Uterus (tissue), 3 donors: ENCODE measurements at regions not wholly inside any gene's neighbourhood (a gene's known extent, or its start where the extent isn't known, plus 50 kb on each side); places are given as distances from the start of the nearest gene placed in this dataset.

ENCODE experiments used
- DNase-seq, 2 donors: peaks; one replicate each; pipeline ENCODE4 v3.0.0-alpha.2; 2019 to 2020
- H3K27ac ChIP-seq, 2 donors: fragments of 200-600 bp; sonication (generic); 1 replicate in 1 of 2; 2 replicates in 1 of 2; pipeline ENCODE4 v1.5.1; 2016 to 2018
- H3K27me3 ChIP-seq, 2 donors: fragments of 200-600 bp; sonication (generic); one replicate each; pipeline ENCODE4 v1.5.1; 2018 to 2019; ENCODE audit warnings: control low read depth in 1 of 2
- H3K36me3 ChIP-seq, 2 donors: fragments of 200-600 bp; sonication (generic); one replicate each; pipeline ENCODE4 v1.5.1; 2019; ENCODE audit warnings: control low read depth in 1 of 2
- H3K4me1 ChIP-seq, 2 donors: fragments of 200-600 bp; sonication (generic); one replicate each; pipeline ENCODE4 v1.5.1; 2018 to 2019; ENCODE audit warnings: control low read depth in 1 of 2
- H3K4me3 ChIP-seq, 2 donors: fragments of 200-600 bp; sonication (generic); 1 replicate in 1 of 2; 2 replicates in 1 of 2; pipeline ENCODE4 v1.5.1; 2018 to 2019; ENCODE audit warnings: mild to moderate bottlenecking in 1 of 2
- H3K9me3 ChIP-seq, 2 donors: fragments of 200-600 bp; sonication (generic); one replicate each; pipeline ENCODE4 v1.5.1; 2019; ENCODE audit warnings: control low read depth in 1 of 2
- CTCF ChIP-seq, 4 experiments: fragments of 200-600 bp in 2 of 4; fragments of 450-650 bp in 2 of 4; sonication (generic) in 2 of 4; IDR thresholded peaks; one replicate each; pipeline ENCODE4 v1.5.1; 2016 to 2019; ENCODE audit warnings: antibody characterized with exemption in 4 of 4, mild to moderate bottlenecking in 2 of 4, moderate library complexity in 1 of 4
- POLR2A ChIP-seq, 2 donors: fragments of 450-650 bp; IDR thresholded peaks; one replicate each; pipeline ENCODE4 v1.6.1; 2016; ENCODE audit warnings: antibody characterized with exemption in 2 of 2, mild to moderate bottlenecking in 1 of 2, moderate library complexity in 1 of 2
- intact Hi-C: fragments of 100-400 bp; cut with DNase I; formaldehyde crosslinking; loops from one replicate; pipeline ENCODE4 v1.15.1; 2023; ENCODE audit warnings: low total_unique reads
- donor health status: DM: yes; HTN: yes; CAD: no.

- no peaks in the 10 kb centered on the region for H3K36me3 ChIP-seq
- intact Hi-C loops = no loop called here
- DNase-seq = no peak
- H3K4me3 ChIP-seq = no peak overlapping the region
- TF ChIP-seq CTCF (IDR thresholded peaks at IDR 0.05) (no peak), POLR2A (IDR thresholded peaks at IDR 0.05) (no peak)
- H3K27ac ChIP-seq = no peak overlapping the region
- H3K9me3 ChIP-seq = no peaks in the 10 kb centered on the region
- no peaks in the 10 kb centered on the region for H3K27me3 ChIP-seq
- H3K4me1 ChIP-seq = no peaks in the 10 kb centered on the region
Observed at GRCh38 chr11:95365348-95365747, 134.3 kb upstream of the SESN3 start.

GRCh38 chr11:95364324-95365295 is 133.6 kb upstream of the SESN3 start:
- TF ChIP-seq CTCF (IDR thresholded peaks at IDR 0.05) (no peak), POLR2A (IDR thresholded peaks at IDR 0.05) (no peak)
- DNase-seq = no peak
- Histone ChIP-seq H3K27ac (no peak overlapping the region), H3K36me3 (no peaks in the 10 kb centered on the region), H3K27me3 (no peaks in the 10 kb centered on the region), H3K4me1 (no peaks in the 10 kb centered on the region), H3K9me3 (no peaks in the 10 kb centered on the region), H3K4me3 (no peak overlapping the region)
- intact Hi-C loops = no loop called here

GRCh38 chr11:95363708-95364107 is 132.7 kb upstream of the SESN3 start:
- TF ChIP-seq CTCF (IDR thresholded peaks at IDR 0.05) = no peak
- no peak for TF ChIP-seq POLR2A (IDR thresholded peaks at IDR 0.05)
- DNase-seq = no peak
- intact Hi-C loops = no loop called here
- Histone ChIP-seq H3K4me3 (no peak overlapping the region), H3K27me3 (no peaks in the 10 kb centered on the region), H3K36me3 (no peaks in the 10 kb centered on the region), H3K9me3 (no peaks in the 10 kb centered on the region), H3K27ac (no peak overlapping the region), H3K4me1 (no peaks in the 10 kb centered on the region)

- H3K9me3 ChIP-seq = no peaks in the 10 kb centered on the region
- no peaks in the 10 kb centered on the region for H3K4me1 ChIP-seq
- TF ChIP-seq POLR2A (IDR thresholded peaks at IDR 0.05) (no peak), CTCF (IDR thresholded peaks at IDR 0.05) (no peak)
- H3K27me3 ChIP-seq = no peaks in the 10 kb centered on the region
- intact Hi-C loops = no loop called here
- H3K36me3 ChIP-seq = no peaks in the 10 kb centered on the region
- no peak overlapping the region for H3K27ac ChIP-seq
- H3K4me3 ChIP-seq = no peak overlapping the region
- no peak for DNase-seq
Observed at GRCh38 chr11:95363164-95363563, 132.2 kb upstream of the SESN3 start.

- Histone ChIP-seq H3K4me3 (no peak overlapping the region), H3K27me3 (no peaks in the 10 kb centered on the region), H3K36me3 (no peaks in the 10 kb centered on the region), H3K4me1 (no peaks in the 10 kb centered on the region), H3K27ac (no peak overlapping the region), H3K9me3 (no peaks in the 10 kb centered on the region)
- no peak for DNase-seq
- intact Hi-C loops = no loop called here
- TF ChIP-seq CTCF (IDR thresholded peaks at IDR 0.05) = no peak
- no peak for TF ChIP-seq POLR2A (IDR thresholded peaks at IDR 0.05)
Observed at GRCh38 chr11:95361180-95361579, 130.2 kb upstream of the SESN3 start.
